ENCODE measurements at regions not wholly inside any gene's neighbourhood (a gene's known extent, or its start where the extent isn't known, plus 50 kb on each side); places are given as distances from the start of the nearest gene placed in this dataset.

DNA sequence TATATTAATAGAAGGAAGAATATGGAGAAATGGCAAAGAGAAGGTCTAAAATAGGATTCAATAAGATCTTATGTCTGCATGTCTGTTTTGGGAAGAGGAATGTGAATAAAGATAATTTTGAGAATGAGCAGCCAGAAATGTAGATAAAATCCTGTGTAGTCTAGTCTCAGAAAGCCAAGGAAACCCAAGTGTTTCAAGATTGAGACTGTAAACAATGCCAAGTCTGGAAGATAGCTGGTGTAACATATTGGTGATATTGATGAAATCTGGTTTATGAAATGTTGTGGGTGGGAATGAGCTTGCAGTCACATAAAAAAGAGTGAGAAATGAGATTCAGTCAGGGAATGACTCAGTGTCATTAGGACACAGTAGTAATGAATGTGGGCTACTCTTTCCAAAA, 1180.3 kb upstream of the PCDH20 start:
- no peak overlapping the region for H3K27ac Mint-ChIP-seq
- no peaks in the 10 kb centered on the region for H3K36me3 Mint-ChIP-seq
- H3K9me3 Mint-ChIP-seq: no peaks in the 10 kb centered on the region
- ATAC-seq: no peak
- no peak overlapping the region for H3K4me3 Mint-ChIP-seq
- H3K27me3 Mint-ChIP-seq (ENCODE audit: low read depth): no peaks in the 10 kb centered on the region
- CTCF ChIA-PET: no interaction called here
- H3K4me1 Mint-ChIP-seq: peaks cover 2% of the 10 kb centered on the region; the same call in 1 of the 2 replicates
- POLR2A ChIA-PET: no interaction called here
- TF ChIP-seq, protein P1, sequence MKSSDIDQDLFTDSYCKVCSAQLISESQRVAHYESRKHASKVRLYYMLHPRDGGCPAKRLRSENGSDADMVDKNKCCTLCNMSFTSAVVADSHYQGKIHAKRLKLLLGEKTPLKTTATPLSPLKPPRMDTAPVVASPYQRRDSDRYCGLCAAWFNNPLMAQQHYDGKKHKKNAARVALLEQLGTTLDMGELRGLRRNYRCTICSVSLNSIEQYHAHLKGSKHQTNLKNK (CRISPR knock-in tag; IDR thresholded peaks at IDR 0.05): no peak
- TF ChIP-seq ZNF121 (CRISPR knock-in tag; IDR thresholded peaks at IDR 0.05) (no peak), MYBL2 (CRISPR knock-in tag; IDR thresholded peaks at IDR 0.05) (no peak), TEAD1 (CRISPR knock-in tag; IDR thresholded peaks at IDR 0.05) (no peak), ZNF263 (CRISPR knock-in tag; IDR thresholded peaks at IDR 0.05; ENCODE audit: low read depth) (no peak), ETV6 (CRISPR knock-in tag; IDR thresholded peaks at IDR 0.05) (no peak), NFE2L1 (CRISPR knock-in tag; IDR thresholded peaks at IDR 0.05) (no peak), RORB (CRISPR knock-in tag; IDR thresholded peaks at IDR 0.05) (no peak), SP1 (CRISPR knock-in tag; conservative IDR thresholded peaks at IDR 0.05) (no peak)
- TF ChIP-seq, protein P2, sequence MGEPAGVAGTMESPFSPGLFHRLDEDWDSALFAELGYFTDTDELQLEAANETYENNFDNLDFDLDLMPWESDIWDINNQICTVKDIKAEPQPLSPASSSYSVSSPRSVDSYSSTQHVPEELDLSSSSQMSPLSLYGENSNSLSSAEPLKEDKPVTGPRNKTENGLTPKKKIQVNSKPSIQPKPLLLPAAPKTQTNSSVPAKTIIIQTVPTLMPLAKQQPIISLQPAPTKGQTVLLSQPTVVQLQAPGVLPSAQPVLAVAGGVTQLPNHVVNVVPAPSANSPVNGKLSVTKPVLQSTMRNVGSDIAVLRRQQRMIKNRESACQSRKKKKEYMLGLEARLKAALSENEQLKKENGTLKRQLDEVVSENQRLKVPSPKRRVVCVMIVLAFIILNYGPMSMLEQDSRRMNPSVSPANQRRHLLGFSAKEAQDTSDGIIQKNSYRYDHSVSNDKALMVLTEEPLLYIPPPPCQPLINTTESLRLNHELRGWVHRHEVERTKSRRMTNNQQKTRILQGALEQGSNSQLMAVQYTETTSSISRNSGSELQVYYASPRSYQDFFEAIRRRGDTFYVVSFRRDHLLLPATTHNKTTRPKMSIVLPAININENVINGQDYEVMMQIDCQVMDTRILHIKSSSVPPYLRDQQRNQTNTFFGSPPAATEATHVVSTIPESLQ (CRISPR knock-in tag; IDR thresholded peaks at IDR 0.05): no peak
- TF ChIP-seq, protein P3, sequence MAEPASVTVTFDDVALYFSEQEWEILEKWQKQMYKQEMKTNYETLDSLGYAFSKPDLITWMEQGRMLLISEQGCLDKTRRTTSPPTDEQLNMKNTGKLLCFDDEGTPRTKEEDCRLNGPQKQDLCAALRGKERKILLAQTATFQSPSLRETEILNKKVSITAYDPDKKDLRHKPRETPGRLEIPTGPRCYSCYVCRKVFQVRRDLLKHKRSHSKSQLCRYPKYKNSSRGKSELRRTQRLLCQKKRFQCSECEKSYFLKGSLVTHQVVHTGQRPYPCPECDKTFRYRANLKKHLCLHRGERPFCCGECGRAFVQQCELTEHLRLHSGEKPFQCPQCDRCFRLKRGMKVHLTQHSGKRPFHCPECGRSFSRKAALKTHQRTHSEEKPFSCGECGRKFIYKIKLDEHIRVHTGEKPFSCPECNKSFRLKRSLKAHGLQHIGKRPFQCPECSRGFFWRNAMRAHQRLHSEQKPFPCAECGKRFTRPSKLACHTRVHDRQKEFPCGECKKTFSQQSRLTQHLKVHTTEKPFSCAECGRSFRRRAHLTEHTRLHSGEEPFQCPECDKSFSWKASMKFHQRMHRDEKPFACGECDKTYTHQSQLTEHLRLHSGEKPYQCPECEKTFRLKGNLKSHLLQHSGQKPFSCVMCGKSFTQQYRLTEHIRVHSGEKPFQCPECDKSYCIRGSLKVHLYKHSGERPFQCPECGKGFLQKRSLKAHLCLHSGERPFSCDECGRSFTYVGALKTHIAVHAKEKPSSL (CRISPR knock-in tag; conservative IDR thresholded peaks at IDR 0.05): no peak
- TF ChIP-seq, protein P4, sequence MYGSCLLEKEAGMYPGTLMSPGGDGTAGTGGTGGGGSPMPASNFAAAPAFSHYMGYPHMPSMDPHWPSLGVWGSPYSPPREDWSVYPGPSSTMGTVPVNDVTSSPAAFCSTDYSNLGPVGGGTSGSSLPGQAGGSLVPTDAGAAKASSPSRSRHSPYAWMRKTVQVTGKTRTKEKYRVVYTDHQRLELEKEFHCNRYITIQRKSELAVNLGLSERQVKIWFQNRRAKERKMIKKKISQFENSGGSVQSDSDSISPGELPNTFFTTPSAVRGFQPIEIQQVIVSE (CRISPR knock-in tag; IDR thresholded peaks at IDR 0.05; ENCODE audit: borderline replicate concordance): no peak
- TF ChIP-seq, protein P5, sequence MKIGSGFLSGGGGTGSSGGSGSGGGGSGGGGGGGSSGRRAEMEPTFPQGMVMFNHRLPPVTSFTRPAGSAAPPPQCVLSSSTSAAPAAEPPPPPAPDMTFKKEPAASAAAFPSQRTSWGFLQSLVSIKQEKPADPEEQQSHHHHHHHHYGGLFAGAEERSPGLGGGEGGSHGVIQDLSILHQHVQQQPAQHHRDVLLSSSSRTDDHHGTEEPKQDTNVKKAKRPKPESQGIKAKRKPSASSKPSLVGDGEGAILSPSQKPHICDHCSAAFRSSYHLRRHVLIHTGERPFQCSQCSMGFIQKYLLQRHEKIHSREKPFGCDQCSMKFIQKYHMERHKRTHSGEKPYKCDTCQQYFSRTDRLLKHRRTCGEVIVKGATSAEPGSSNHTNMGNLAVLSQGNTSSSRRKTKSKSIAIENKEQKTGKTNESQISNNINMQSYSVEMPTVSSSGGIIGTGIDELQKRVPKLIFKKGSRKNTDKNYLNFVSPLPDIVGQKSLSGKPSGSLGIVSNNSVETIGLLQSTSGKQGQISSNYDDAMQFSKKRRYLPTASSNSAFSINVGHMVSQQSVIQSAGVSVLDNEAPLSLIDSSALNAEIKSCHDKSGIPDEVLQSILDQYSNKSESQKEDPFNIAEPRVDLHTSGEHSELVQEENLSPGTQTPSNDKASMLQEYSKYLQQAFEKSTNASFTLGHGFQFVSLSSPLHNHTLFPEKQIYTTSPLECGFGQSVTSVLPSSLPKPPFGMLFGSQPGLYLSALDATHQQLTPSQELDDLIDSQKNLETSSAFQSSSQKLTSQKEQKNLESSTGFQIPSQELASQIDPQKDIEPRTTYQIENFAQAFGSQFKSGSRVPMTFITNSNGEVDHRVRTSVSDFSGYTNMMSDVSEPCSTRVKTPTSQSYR (CRISPR knock-in tag; IDR thresholded peaks at IDR 0.05): no peak
- TF ChIP-seq, protein P6, sequence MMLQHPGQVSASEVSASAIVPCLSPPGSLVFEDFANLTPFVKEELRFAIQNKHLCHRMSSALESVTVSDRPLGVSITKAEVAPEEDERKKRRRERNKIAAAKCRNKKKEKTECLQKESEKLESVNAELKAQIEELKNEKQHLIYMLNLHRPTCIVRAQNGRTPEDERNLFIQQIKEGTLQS (CRISPR knock-in tag; conservative IDR thresholded peaks at IDR 0.05): no peak
- TF ChIP-seq, protein P7, sequence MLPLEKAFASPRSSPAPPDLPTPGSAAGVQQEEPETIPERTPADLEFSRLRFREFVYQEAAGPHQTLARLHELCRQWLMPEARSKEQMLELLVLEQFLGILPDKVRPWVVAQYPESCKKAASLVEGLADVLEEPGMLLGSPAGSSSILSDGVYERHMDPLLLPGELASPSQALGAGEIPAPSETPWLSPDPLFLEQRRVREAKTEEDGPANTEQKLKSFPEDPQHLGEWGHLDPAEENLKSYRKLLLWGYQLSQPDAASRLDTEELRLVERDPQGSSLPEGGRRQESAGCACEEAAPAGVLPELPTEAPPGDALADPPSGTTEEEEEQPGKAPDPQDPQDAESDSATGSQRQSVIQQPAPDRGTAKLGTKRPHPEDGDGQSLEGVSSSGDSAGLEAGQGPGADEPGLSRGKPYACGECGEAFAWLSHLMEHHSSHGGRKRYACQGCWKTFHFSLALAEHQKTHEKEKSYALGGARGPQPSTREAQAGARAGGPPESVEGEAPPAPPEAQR (CRISPR knock-in tag; IDR thresholded peaks at IDR 0.05): no peak
- TF ChIP-seq, protein P8, sequence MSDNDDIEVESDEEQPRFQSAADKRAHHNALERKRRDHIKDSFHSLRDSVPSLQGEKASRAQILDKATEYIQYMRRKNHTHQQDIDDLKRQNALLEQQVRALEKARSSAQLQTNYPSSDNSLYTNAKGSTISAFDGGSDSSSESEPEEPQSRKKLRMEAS (CRISPR knock-in tag; IDR thresholded peaks at IDR 0.05): no peak
- TF ChIP-seq, protein P9, sequence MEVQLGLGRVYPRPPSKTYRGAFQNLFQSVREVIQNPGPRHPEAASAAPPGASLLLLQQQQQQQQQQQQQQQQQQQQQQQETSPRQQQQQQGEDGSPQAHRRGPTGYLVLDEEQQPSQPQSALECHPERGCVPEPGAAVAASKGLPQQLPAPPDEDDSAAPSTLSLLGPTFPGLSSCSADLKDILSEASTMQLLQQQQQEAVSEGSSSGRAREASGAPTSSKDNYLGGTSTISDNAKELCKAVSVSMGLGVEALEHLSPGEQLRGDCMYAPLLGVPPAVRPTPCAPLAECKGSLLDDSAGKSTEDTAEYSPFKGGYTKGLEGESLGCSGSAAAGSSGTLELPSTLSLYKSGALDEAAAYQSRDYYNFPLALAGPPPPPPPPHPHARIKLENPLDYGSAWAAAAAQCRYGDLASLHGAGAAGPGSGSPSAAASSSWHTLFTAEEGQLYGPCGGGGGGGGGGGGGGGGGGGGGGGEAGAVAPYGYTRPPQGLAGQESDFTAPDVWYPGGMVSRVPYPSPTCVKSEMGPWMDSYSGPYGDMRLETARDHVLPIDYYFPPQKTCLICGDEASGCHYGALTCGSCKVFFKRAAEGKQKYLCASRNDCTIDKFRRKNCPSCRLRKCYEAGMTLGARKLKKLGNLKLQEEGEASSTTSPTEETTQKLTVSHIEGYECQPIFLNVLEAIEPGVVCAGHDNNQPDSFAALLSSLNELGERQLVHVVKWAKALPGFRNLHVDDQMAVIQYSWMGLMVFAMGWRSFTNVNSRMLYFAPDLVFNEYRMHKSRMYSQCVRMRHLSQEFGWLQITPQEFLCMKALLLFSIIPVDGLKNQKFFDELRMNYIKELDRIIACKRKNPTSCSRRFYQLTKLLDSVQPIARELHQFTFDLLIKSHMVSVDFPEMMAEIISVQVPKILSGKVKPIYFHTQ (CRISPR knock-in tag; IDR thresholded peaks at IDR 0.05): no peak
- TF ChIP-seq, protein P10, sequence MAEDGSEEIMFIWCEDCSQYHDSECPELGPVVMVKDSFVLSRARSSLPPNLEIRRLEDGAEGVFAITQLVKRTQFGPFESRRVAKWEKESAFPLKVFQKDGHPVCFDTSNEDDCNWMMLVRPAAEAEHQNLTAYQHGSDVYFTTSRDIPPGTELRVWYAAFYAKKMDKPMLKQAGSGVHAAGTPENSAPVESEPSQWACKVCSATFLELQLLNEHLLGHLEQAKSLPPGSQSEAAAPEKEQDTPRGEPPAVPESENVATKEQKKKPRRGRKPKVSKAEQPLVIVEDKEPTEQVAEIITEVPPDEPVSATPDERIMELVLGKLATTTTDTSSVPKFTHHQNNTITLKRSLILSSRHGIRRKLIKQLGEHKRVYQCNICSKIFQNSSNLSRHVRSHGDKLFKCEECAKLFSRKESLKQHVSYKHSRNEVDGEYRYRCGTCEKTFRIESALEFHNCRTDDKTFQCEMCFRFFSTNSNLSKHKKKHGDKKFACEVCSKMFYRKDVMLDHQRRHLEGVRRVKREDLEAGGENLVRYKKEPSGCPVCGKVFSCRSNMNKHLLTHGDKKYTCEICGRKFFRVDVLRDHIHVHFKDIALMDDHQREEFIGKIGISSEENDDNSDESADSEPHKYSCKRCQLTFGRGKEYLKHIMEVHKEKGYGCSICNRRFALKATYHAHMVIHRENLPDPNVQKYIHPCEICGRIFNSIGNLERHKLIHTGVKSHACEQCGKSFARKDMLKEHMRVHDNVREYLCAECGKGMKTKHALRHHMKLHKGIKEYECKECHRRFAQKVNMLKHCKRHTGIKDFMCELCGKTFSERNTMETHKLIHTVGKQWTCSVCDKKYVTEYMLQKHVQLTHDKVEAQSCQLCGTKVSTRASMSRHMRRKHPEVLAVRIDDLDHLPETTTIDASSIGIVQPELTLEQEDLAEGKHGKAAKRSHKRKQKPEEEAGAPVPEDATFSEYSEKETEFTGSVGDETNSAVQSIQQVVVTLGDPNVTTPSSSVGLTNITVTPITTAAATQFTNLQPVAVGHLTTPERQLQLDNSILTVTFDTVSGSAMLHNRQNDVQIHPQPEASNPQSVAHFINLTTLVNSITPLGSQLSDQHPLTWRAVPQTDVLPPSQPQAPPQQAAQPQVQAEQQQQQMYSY (CRISPR knock-in tag; IDR thresholded peaks at IDR 0.05): no peak
- no peak for DNase-seq (ENCODE audit: low spot score)
